WI38 (cell line): ENCODE measurements at regions not wholly inside any gene's neighbourhood (a gene's known extent, or its start where the extent isn't known, plus 50 kb on each side); places are given as distances from the start of the nearest gene placed in this dataset.

Experiments used
- H3K4me3 ChIP-seq: 2 replicates; pipeline ENCODE4 v1.5.1; 2011; ENCODE audit warnings: low read depth, mild to moderate bottlenecking, control low read depth, low read length
- TF ChIP-seq, protein P1 (sequence below): IDR thresholded peaks from 2 replicates; pipeline ENCODE4 v1.5.1; 2012; ENCODE audit warnings: low read depth, mild to moderate bottlenecking, control low read depth, low read length

DNA sequence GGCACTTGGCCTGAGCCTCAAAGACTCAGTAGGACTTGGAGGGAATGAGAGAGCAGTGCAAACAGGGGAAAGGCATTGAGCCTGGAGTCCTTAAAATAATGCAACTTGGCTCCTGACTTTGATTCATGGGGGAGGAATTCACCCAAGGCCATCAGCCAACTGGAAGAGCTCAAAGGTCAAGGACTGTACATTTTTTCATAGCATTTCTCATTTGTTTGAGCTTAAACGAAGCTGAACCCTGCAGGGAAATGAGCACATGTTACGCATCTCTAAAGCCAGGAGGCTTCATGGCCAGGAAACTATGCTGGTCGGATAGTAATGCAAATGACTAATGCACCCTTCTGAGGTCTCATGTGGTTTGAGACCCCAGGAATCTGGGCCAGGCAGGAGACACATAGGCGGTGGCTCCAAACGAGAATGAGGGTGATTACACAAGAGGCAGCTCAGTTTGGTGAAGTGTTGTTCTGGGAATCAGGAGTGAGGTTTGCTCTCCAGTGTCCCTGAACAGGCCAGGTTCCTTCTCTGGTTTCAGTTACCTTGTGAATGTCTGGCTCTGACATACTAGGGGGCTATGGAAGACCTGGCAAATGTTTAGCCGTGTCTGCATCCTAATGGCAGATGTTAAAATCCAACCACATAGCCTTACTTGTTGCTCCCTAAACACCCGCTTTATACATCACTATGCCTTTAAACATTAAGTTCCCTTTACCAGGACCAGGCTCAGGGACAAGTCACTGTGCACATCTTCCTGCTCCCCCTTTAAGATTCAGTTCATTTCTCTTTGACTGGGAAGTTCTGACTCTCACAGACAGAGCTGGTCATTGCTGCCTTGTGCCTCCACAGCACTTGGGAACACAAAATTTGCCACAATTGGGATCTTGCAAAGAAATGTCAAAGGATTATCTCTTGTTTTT is 503.9 kb upstream of the USP24 start:
- TF ChIP-seq, protein P1, sequence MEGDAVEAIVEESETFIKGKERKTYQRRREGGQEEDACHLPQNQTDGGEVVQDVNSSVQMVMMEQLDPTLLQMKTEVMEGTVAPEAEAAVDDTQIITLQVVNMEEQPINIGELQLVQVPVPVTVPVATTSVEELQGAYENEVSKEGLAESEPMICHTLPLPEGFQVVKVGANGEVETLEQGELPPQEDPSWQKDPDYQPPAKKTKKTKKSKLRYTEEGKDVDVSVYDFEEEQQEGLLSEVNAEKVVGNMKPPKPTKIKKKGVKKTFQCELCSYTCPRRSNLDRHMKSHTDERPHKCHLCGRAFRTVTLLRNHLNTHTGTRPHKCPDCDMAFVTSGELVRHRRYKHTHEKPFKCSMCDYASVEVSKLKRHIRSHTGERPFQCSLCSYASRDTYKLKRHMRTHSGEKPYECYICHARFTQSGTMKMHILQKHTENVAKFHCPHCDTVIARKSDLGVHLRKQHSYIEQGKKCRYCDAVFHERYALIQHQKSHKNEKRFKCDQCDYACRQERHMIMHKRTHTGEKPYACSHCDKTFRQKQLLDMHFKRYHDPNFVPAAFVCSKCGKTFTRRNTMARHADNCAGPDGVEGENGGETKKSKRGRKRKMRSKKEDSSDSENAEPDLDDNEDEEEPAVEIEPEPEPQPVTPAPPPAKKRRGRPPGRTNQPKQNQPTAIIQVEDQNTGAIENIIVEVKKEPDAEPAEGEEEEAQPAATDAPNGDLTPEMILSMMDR, result no peak
- H3K4me3 ChIP-seq, result no peak overlapping the region

DNA sequence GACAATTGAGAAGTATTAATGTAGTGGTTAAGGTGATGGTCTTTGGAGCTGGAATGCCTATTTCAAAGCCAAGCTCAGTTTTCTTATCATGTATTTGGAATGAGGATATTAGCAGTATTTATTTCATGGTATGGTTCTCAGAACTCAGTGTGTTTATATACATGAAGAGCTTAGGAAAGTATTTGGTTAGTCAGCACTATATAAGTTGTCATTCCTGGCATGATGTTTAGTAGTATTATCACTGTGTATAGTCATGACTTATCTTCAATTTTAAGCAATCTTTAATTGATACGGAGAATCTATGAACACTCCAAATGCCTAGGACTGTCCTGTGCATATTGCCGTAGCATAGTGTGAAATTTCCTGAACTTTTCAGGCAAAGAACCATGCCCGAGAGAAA is 501.9 kb upstream of the USP24 start:
- no peak overlapping the region for H3K4me3 ChIP-seq
- TF ChIP-seq, protein P1, result no peak

DNA sequence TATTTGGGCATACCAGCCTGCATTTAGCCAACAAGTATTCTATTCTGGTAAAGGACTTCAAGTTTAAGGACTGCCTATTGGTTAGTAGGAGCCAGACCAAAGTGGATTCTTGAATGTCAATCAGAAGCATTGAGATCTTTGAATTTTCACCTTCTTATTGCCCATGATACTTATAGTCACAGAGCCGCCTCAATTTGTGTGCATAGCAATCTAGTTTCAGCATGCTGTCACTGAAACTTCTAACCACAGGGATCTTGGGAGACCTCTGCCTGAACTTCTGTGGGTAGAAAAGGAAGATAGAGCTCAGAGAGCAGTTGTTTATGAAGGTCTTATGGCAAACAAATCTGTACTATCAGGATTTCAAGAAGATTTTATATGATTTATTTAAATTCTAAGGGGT is 501.4 kb upstream of the USP24 start:
- H3K4me3 ChIP-seq, result no peak overlapping the region
- TF ChIP-seq, protein P1, result no peak

- no peak overlapping the region for H3K4me3 ChIP-seq
- TF ChIP-seq, protein P1, result no peak
Measured at GRCh38 chr1:55716151-55716550, 501.0 kb upstream of the USP24 start.

GRCh38 chr1:55714230-55714629 is 499.1 kb upstream of the USP24 start:
- TF ChIP-seq, protein P1, result no peak
- no peak overlapping the region for H3K4me3 ChIP-seq

GRCh38 chr1:55713516-55713915 is 498.4 kb upstream of the USP24 start:
- H3K4me3 ChIP-seq, result no peak overlapping the region
- TF ChIP-seq, protein P1, result no peak

- no peak overlapping the region for H3K4me3 ChIP-seq
- TF ChIP-seq, protein P1, result no peak
Measured at GRCh38 chr1:55712148-55712547, 497.0 kb upstream of the USP24 start.
